ENCODE measurements at regions not wholly inside any gene's neighbourhood (a gene's known extent, or its start where the extent isn't known, plus 50 kb on each side); places are given as distances from the start of the nearest gene placed in this dataset.

- H3K27ac ChIP-seq (ENCODE audit: low read depth in 1 of 2, low read length in 2 of 2) = no peak overlapping the region
- no peaks in the 10 kb centered on the region for H3K9me3 ChIP-seq (ENCODE audit: control insufficient read depth in 4 of 4, low read length in 3 of 4)
- TF ChIP-seq HNF4G (IDR thresholded peaks at IDR 0.05) (no peak), RAD21 (IDR thresholded peaks at IDR 0.05) (no peak), GABPA (IDR thresholded peaks at IDR 0.05 in 1 of 2, conservative IDR thresholded peaks at IDR 0.05 in 1 of 2) (no peak), YY1 (IDR thresholded peaks at IDR 0.05) (no peak), RXRA (IDR thresholded peaks at IDR 0.05) (no peak), FOXA2 (IDR thresholded peaks at IDR 0.05) (no peak), NR2F2 (IDR thresholded peaks at IDR 0.05) (no peak), HNF4A (conservative IDR thresholded peaks at IDR 0.05) (no peak), MAX (IDR thresholded peaks at IDR 0.05) (no peak), FOXA1 (IDR thresholded peaks at IDR 0.05) (no peak), CTCF (IDR thresholded peaks at IDR 0.05; ENCODE audit: low read depth, low read length, missing input control) (no peak), EGR1 (IDR thresholded peaks at IDR 0.05; ENCODE audit: low read depth in 2 of 2) (no peak), SP1 (IDR thresholded peaks at IDR 0.05) (no peak), JUND (IDR thresholded peaks at IDR 0.05) (no peak)
- TF ChIP-seq, protein P1, sequence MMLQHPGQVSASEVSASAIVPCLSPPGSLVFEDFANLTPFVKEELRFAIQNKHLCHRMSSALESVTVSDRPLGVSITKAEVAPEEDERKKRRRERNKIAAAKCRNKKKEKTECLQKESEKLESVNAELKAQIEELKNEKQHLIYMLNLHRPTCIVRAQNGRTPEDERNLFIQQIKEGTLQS (IDR thresholded peaks at IDR 0.05) = no peak
- TF ChIP-seq, protein P2, sequence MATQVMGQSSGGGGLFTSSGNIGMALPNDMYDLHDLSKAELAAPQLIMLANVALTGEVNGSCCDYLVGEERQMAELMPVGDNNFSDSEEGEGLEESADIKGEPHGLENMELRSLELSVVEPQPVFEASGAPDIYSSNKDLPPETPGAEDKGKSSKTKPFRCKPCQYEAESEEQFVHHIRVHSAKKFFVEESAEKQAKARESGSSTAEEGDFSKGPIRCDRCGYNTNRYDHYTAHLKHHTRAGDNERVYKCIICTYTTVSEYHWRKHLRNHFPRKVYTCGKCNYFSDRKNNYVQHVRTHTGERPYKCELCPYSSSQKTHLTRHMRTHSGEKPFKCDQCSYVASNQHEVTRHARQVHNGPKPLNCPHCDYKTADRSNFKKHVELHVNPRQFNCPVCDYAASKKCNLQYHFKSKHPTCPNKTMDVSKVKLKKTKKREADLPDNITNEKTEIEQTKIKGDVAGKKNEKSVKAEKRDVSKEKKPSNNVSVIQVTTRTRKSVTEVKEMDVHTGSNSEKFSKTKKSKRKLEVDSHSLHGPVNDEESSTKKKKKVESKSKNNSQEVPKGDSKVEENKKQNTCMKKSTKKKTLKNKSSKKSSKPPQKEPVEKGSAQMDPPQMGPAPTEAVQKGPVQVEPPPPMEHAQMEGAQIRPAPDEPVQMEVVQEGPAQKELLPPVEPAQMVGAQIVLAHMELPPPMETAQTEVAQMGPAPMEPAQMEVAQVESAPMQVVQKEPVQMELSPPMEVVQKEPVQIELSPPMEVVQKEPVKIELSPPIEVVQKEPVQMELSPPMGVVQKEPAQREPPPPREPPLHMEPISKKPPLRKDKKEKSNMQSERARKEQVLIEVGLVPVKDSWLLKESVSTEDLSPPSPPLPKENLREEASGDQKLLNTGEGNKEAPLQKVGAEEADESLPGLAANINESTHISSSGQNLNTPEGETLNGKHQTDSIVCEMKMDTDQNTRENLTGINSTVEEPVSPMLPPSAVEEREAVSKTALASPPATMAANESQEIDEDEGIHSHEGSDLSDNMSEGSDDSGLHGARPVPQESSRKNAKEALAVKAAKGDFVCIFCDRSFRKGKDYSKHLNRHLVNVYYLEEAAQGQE (IDR thresholded peaks at IDR 0.05) = no peak
- TF ChIP-seq, protein P3, sequence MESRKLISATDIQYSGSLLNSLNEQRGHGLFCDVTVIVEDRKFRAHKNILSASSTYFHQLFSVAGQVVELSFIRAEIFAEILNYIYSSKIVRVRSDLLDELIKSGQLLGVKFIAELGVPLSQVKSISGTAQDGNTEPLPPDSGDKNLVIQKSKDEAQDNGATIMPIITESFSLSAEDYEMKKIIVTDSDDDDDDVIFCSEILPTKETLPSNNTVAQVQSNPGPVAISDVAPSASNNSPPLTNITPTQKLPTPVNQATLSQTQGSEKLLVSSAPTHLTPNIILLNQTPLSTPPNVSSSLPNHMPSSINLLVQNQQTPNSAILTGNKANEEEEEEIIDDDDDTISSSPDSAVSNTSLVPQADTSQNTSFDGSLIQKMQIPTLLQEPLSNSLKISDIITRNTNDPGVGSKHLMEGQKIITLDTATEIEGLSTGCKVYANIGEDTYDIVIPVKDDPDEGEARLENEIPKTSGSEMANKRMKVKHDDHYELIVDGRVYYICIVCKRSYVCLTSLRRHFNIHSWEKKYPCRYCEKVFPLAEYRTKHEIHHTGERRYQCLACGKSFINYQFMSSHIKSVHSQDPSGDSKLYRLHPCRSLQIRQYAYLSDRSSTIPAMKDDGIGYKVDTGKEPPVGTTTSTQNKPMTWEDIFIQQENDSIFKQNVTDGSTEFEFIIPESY (IDR thresholded peaks at IDR 0.05) = no peak
- no peaks in the 10 kb centered on the region for H3K27me3 ChIP-seq (ENCODE audit: control insufficient read depth in 4 of 4, insufficient read depth in 4 of 4, low read length in 3 of 4)
- H3K9ac ChIP-seq (ENCODE audit: low read depth in 1 of 2, low read length in 2 of 2) = no peak overlapping the region
- H3K4me1 ChIP-seq (ENCODE audit: control insufficient read depth in 4 of 4, insufficient read depth in 4 of 4, low read length in 3 of 4) = peaks cover 0 to 4% (median 0%) of the 10 kb centered on the region in 4 donors
- no peaks in the 10 kb centered on the region for H3K36me3 ChIP-seq (ENCODE audit: control insufficient read depth in 4 of 4, insufficient read depth in 3 of 4, low read depth in 1 of 4, low read length in 3 of 4)
- DNase-seq (ENCODE audit: low spot score) = no peak
- H3K4me3 ChIP-seq (ENCODE audit: low read depth in 1 of 3, low read length in 3 of 3) = no peak overlapping the region
Measured at GRCh38 chr3:110646496-110646895, 425.1 kb upstream of the NECTIN3 start.

GRCh38 chr3:110647586-110647985 lies 424.0 kb upstream of the NECTIN3 start:
- Histone ChIP-seq H3K27me3 (ENCODE audit: control insufficient read depth in 4 of 4, insufficient read depth in 4 of 4, low read length in 3 of 4) (no peaks in the 10 kb centered on the region), H3K36me3 (ENCODE audit: control insufficient read depth in 4 of 4, insufficient read depth in 3 of 4, low read depth in 1 of 4, low read length in 3 of 4) (no peaks in the 10 kb centered on the region), H3K27ac (ENCODE audit: low read depth in 1 of 2, low read length in 2 of 2) (no peak overlapping the region), H3K4me1 (ENCODE audit: control insufficient read depth in 4 of 4, insufficient read depth in 4 of 4, low read length in 3 of 4) (peaks cover 0 to 4% (median 0%) of the 10 kb centered on the region in 4 donors), H3K4me3 (ENCODE audit: low read depth in 1 of 3, low read length in 3 of 3) (no peak overlapping the region), H3K9me3 (ENCODE audit: control insufficient read depth in 4 of 4, low read length in 3 of 4) (no peaks in the 10 kb centered on the region), H3K9ac (ENCODE audit: low read depth in 1 of 2, low read length in 2 of 2) (no peak overlapping the region)
- 43% methylated on average over 2 of the region's 2 CpGs for WGBS
- DNase-seq (ENCODE audit: low spot score) = no peak
- no peak for TF ChIP-seq RXRA (IDR thresholded peaks at IDR 0.05)
- TF ChIP-seq EGR1 (IDR thresholded peaks at IDR 0.05; ENCODE audit: low read depth in 2 of 2) = no peak
- TF ChIP-seq TAF1 (conservative IDR thresholded peaks at IDR 0.05) = no peak
- TF ChIP-seq HNF4G (IDR thresholded peaks at IDR 0.05) = no peak
- TF ChIP-seq SP1 (IDR thresholded peaks at IDR 0.05) = no peak
- TF ChIP-seq FOXA2 (IDR thresholded peaks at IDR 0.05) = no peak
- TF ChIP-seq YY1 (IDR thresholded peaks at IDR 0.05) = no peak
- TF ChIP-seq, protein P3 (IDR thresholded peaks at IDR 0.05) = no peak
- no peak for TF ChIP-seq GABPA (IDR thresholded peaks at IDR 0.05 in 1 of 2, conservative IDR thresholded peaks at IDR 0.05 in 1 of 2)
- TF ChIP-seq, protein P1 (IDR thresholded peaks at IDR 0.05) = no peak
- no peak for TF ChIP-seq FOXA1 (IDR thresholded peaks at IDR 0.05)
- TF ChIP-seq, protein P2 (IDR thresholded peaks at IDR 0.05) = no peak
